IPS-18a (cell line): ENCODE measurements at regions not wholly inside any gene's neighbourhood (a gene's known extent, or its start where the extent isn't known, plus 50 kb on each side); places are given as distances from the start of the nearest gene placed in this dataset.

Source experiments
- H3K27ac ChIP-seq: one replicate; pipeline ENCODE4 v1.5.1; 2013; ENCODE audit warnings: low read length
- H3K27me3 ChIP-seq: one replicate; pipeline ENCODE4 v1.6.1; 2013; ENCODE audit warnings: mild to moderate bottlenecking, low read length; ENCODE audit not compliant: control insufficient read depth, insufficient read depth
- H3K36me3 ChIP-seq: one replicate; pipeline ENCODE4 v1.6.1; 2013; ENCODE audit warnings: low read depth, low read length; ENCODE audit not compliant: control insufficient read depth
- H3K4me1 ChIP-seq: one replicate; pipeline ENCODE4 v1.6.1; 2013; ENCODE audit warnings: low read depth, low read length; ENCODE audit not compliant: control insufficient read depth
- H3K4me3 ChIP-seq: one replicate; pipeline ENCODE4 v1.5.1; 2013; ENCODE audit warnings: low read length
- H3K9ac ChIP-seq: one replicate; pipeline ENCODE4 v1.6.1; 2013; ENCODE audit warnings: mild to moderate bottlenecking, low read length, moderate library complexity
- H3K9me3 ChIP-seq: one replicate; pipeline ENCODE4 v1.6.1; 2013; ENCODE audit warnings: low read depth, low read length; ENCODE audit not compliant: control insufficient read depth

GRCh38 chr10:128922172-128922571 lies 544.9 kb upstream of the MGMT start:
- Histone ChIP-seq H3K9ac (no peak overlapping the region), H3K27ac (no peak overlapping the region), H3K9me3 (no peaks in the 10 kb centered on the region), H3K4me3 (no peak overlapping the region), H3K27me3 (no peaks in the 10 kb centered on the region), H3K36me3 (no peaks in the 10 kb centered on the region), H3K4me1 (no peaks in the 10 kb centered on the region)

- Histone ChIP-seq H3K4me3 (no peak overlapping the region), H3K27ac (no peak overlapping the region), H3K9me3 (no peaks in the 10 kb centered on the region), H3K9ac (no peak overlapping the region), H3K27me3 (no peaks in the 10 kb centered on the region), H3K4me1 (no peaks in the 10 kb centered on the region), H3K36me3 (no peaks in the 10 kb centered on the region)
Measured at GRCh38 chr10:128922619-128923196, 544.3 kb upstream of the MGMT start.

- no peaks in the 10 kb centered on the region for H3K4me1 ChIP-seq
- no peak overlapping the region for H3K9ac ChIP-seq
- H3K36me3 ChIP-seq: no peaks in the 10 kb centered on the region
- no peak overlapping the region for H3K4me3 ChIP-seq
- no peak overlapping the region for H3K27ac ChIP-seq
- H3K9me3 ChIP-seq: no peaks in the 10 kb centered on the region
- H3K27me3 ChIP-seq: no peaks in the 10 kb centered on the region
Measured at GRCh38 chr10:128924918-128925317, 542.1 kb upstream of the MGMT start.

GRCh38 chr10:128926711-128927110 lies 540.3 kb upstream of the MGMT start:
- Histone ChIP-seq H3K4me3 (no peak overlapping the region), H3K27me3 (no peaks in the 10 kb centered on the region), H3K9me3 (no peaks in the 10 kb centered on the region), H3K4me1 (no peaks in the 10 kb centered on the region), H3K36me3 (no peaks in the 10 kb centered on the region), H3K9ac (no peak overlapping the region), H3K27ac (no peak overlapping the region)

- Histone ChIP-seq H3K9ac (no peak overlapping the region), H3K4me3 (no peak overlapping the region), H3K27me3 (no peaks in the 10 kb centered on the region), H3K27ac (no peak overlapping the region), H3K4me1 (no peaks in the 10 kb centered on the region), H3K9me3 (no peaks in the 10 kb centered on the region), H3K36me3 (no peaks in the 10 kb centered on the region)
Measured at GRCh38 chr10:128927497-128928161, 539.4 kb upstream of the MGMT start.

GRCh38 chr10:128928231-128928836 lies 538.7 kb upstream of the MGMT start:
- Histone ChIP-seq H3K9ac (no peak overlapping the region), H3K4me3 (no peak overlapping the region), H3K27ac (no peak overlapping the region), H3K27me3 (no peaks in the 10 kb centered on the region), H3K4me1 (no peaks in the 10 kb centered on the region), H3K9me3 (no peaks in the 10 kb centered on the region), H3K36me3 (no peaks in the 10 kb centered on the region)

GRCh38 chr10:128929131-128929530 lies 537.9 kb upstream of the MGMT start:
- no peaks in the 10 kb centered on the region for H3K36me3 ChIP-seq
- no peak overlapping the region for H3K9ac ChIP-seq
- no peaks in the 10 kb centered on the region for H3K4me1 ChIP-seq
- no peaks in the 10 kb centered on the region for H3K27me3 ChIP-seq
- H3K4me3 ChIP-seq: no peak overlapping the region
- no peak overlapping the region for H3K27ac ChIP-seq
- no peaks in the 10 kb centered on the region for H3K9me3 ChIP-seq

- H3K27me3 ChIP-seq: no peaks in the 10 kb centered on the region
- no peaks in the 10 kb centered on the region for H3K36me3 ChIP-seq
- H3K4me1 ChIP-seq: no peaks in the 10 kb centered on the region
- H3K9ac ChIP-seq: no peak overlapping the region
- no peak overlapping the region for H3K27ac ChIP-seq
- H3K4me3 ChIP-seq: no peak overlapping the region
- no peaks in the 10 kb centered on the region for H3K9me3 ChIP-seq
Measured at GRCh38 chr10:128929767-128930166, 537.3 kb upstream of the MGMT start.

- Histone ChIP-seq H3K9ac (no peak overlapping the region), H3K9me3 (no peaks in the 10 kb centered on the region), H3K36me3 (no peaks in the 10 kb centered on the region), H3K4me1 (no peaks in the 10 kb centered on the region), H3K4me3 (no peak overlapping the region), H3K27me3 (no peaks in the 10 kb centered on the region), H3K27ac (no peak overlapping the region)
Measured at GRCh38 chr10:128930515-128930914, 536.5 kb upstream of the MGMT start.

- no peaks in the 10 kb centered on the region for H3K36me3 ChIP-seq
- no peak overlapping the region for H3K27ac ChIP-seq
- H3K9ac ChIP-seq: no peak overlapping the region
- H3K4me1 ChIP-seq: no peaks in the 10 kb centered on the region
- no peaks in the 10 kb centered on the region for H3K27me3 ChIP-seq
- H3K4me3 ChIP-seq: no peak overlapping the region
- H3K9me3 ChIP-seq: no peaks in the 10 kb centered on the region
Measured at GRCh38 chr10:128932071-128932820, 534.8 kb upstream of the MGMT start.

GRCh38 chr10:128934492-128934891 lies 532.5 kb upstream of the MGMT start:
- Histone ChIP-seq H3K27ac (no peak overlapping the region), H3K36me3 (no peaks in the 10 kb centered on the region), H3K27me3 (no peaks in the 10 kb centered on the region), H3K4me1 (no peaks in the 10 kb centered on the region), H3K4me3 (no peak overlapping the region), H3K9me3 (no peaks in the 10 kb centered on the region), H3K9ac (no peak overlapping the region)
